ENCODE measurements at regions not wholly inside any gene's neighbourhood (a gene's known extent, or its start where the extent isn't known, plus 50 kb on each side); places are given as distances from the start of the nearest gene placed in this dataset.

- H3K9me2 ChIP-seq (ENCODE audit: insufficient read depth, low read length): no peaks in the 10 kb centered on the region
- no peaks in the 10 kb centered on the region for H3K27me3 ChIP-seq (ENCODE audit: insufficient read depth, low read depth, low read length)
- TF ChIP-seq REST (IDR thresholded peaks at IDR 0.05; ENCODE audit: borderline replicate concordance) (no peak), EP300 (conservative IDR thresholded peaks at IDR 0.05; ENCODE audit: poor library complexity, severe bottlenecking) (no peak), CTCF (IDR thresholded peaks at IDR 0.05; ENCODE audit: poor library complexity, severe bottlenecking) (no peak), MXI1 (conservative IDR thresholded peaks at IDR 0.05; ENCODE audit: poor library complexity, severe bottlenecking) (no peak), RAD21 (conservative IDR thresholded peaks at IDR 0.05) (no peak), EZH2 (IDR thresholded peaks at IDR 0.05; ENCODE audit: borderline replicate concordance, insufficient read depth, low read length, poor library complexity, severe bottlenecking) (no peak), SMC3 (conservative IDR thresholded peaks at IDR 0.05; ENCODE audit: poor library complexity) (no peak), POLR2AphosphoS5 (IDR thresholded peaks at IDR 0.05) (no peak), TAF1 (IDR thresholded peaks at IDR 0.05; ENCODE audit: low read depth) (no peak)
- H3K27ac ChIP-seq (ENCODE audit: low read length): no peak overlapping the region
- no peak overlapping the region for H3K4me2 ChIP-seq (ENCODE audit: low read length)
- no peaks in the 10 kb centered on the region for H3K79me2 ChIP-seq (replicated peaks; ENCODE audit: insufficient read depth, low read length)
- H3K4me3 ChIP-seq (ENCODE audit: low read length): no peak overlapping the region
- H4K20me1 ChIP-seq (ENCODE audit: insufficient read depth): no peaks in the 10 kb centered on the region
- H3K9ac ChIP-seq (ENCODE audit: low read length): no peak overlapping the region
- H3F3A ChIP-seq (ENCODE audit: insufficient read depth, low read length, poor library complexity, severe bottlenecking): no peaks in the 10 kb centered on the region
- H3K36me3 ChIP-seq (ENCODE audit: insufficient read depth, low read length): no peaks in the 10 kb centered on the region
- H3K9me3 ChIP-seq (ENCODE audit: low read length): no peaks in the 10 kb centered on the region
- H2AFZ ChIP-seq (ENCODE audit: low read depth, low read length): no peak overlapping the region
Measured at GRCh38 chr3:88632226-88632625, 475.2 kb upstream of the EPHA3 start.

- peaks cover 3% of the 10 kb centered on the region for H3K9me3 ChIP-seq (ENCODE audit: low read length)
- no peaks in the 10 kb centered on the region for H3K36me3 ChIP-seq (ENCODE audit: insufficient read depth, low read length)
- H2AFZ ChIP-seq (ENCODE audit: low read depth, low read length): no peak overlapping the region
- no peak overlapping the region for H3K9ac ChIP-seq (ENCODE audit: low read length)
- H3K9me2 ChIP-seq (ENCODE audit: insufficient read depth, low read length): no peaks in the 10 kb centered on the region
- H3K4me3 ChIP-seq (ENCODE audit: low read length): no peak overlapping the region
- H4K20me1 ChIP-seq (ENCODE audit: insufficient read depth): no peaks in the 10 kb centered on the region
- H3K4me2 ChIP-seq (ENCODE audit: low read length): no peak overlapping the region
- no peaks in the 10 kb centered on the region for H3F3A ChIP-seq (ENCODE audit: insufficient read depth, low read length, poor library complexity, severe bottlenecking)
- TF ChIP-seq EP300 (conservative IDR thresholded peaks at IDR 0.05; ENCODE audit: poor library complexity, severe bottlenecking) (no peak), TAF1 (IDR thresholded peaks at IDR 0.05; ENCODE audit: low read depth) (no peak), CTCF (IDR thresholded peaks at IDR 0.05; ENCODE audit: poor library complexity, severe bottlenecking) (no peak), REST (IDR thresholded peaks at IDR 0.05; ENCODE audit: borderline replicate concordance) (no peak), EZH2 (IDR thresholded peaks at IDR 0.05; ENCODE audit: borderline replicate concordance, insufficient read depth, low read length, poor library complexity, severe bottlenecking) (no peak), RAD21 (conservative IDR thresholded peaks at IDR 0.05) (no peak), MXI1 (conservative IDR thresholded peaks at IDR 0.05; ENCODE audit: poor library complexity, severe bottlenecking) (no peak)
- H3K27me3 ChIP-seq (ENCODE audit: insufficient read depth, low read depth, low read length): no peaks in the 10 kb centered on the region
- H3K79me2 ChIP-seq (replicated peaks; ENCODE audit: insufficient read depth, low read length): no peaks in the 10 kb centered on the region
- no peak overlapping the region for H3K27ac ChIP-seq (ENCODE audit: low read length)
Measured at GRCh38 chr3:88640581-88640980, 466.8 kb upstream of the EPHA3 start.

Data from neural cell (in vitro differentiated cells).